Epithelial cell of proximal tubule (primary cell): ENCODE measurements at regions not wholly inside any gene's neighbourhood (a gene's known extent, or its start where the extent isn't known, plus 50 kb on each side); places are given as distances from the start of the nearest gene placed in this dataset.

Experiments
- DNase-seq: peaks from one replicate; pipeline ENCODE4 v3.0.0-alpha.2; 2011; ENCODE audit warnings: low read depth
- H3K4me3 ChIP-seq: 2 replicates; pipeline ENCODE4 v1.5.1; 2011; ENCODE audit warnings: low read depth, mild to moderate bottlenecking, low read length
- TF ChIP-seq, protein P1 (sequence below): conservative IDR thresholded peaks from 2 replicates; pipeline ENCODE4 v1.5.1; 2012; ENCODE audit warnings: low read depth, mild to moderate bottlenecking, low read length

DNA sequence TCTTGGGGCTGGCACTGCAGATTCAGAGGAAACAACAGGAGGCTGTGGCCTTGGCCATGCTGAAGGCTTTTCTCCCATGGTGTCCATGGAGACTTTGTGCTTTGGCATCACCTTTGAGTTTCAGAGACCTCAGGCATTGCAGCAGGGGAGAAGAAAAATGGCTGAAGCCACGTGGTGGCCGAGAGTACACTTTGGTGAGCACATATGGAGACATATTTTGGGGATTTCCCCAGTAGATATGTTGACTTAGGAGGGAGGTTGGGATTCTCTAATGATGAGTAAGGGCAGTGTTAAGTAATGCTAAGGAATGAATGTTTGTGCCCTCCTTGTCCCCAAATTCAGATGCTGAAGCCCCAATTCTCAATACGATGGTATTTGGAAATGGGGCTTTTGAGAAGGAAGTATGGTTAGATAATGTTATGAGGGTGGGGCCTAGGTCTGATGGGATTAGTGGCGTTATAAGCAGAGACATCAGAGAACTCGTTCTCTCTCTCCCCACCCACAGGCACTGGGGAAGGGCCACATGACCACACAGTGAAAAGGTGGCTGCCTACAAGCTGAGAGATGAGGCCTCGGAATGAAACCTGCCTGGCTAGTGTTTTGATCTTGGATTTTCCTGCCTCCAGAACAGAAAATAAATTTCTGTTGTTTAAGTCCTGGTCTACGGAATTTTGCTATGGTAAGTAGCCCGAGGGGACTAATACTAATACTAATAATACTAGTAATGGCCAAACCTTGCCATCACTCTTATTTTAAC is 98.6 kb downstream of the TBX19 start:
- TF ChIP-seq, protein P1, sequence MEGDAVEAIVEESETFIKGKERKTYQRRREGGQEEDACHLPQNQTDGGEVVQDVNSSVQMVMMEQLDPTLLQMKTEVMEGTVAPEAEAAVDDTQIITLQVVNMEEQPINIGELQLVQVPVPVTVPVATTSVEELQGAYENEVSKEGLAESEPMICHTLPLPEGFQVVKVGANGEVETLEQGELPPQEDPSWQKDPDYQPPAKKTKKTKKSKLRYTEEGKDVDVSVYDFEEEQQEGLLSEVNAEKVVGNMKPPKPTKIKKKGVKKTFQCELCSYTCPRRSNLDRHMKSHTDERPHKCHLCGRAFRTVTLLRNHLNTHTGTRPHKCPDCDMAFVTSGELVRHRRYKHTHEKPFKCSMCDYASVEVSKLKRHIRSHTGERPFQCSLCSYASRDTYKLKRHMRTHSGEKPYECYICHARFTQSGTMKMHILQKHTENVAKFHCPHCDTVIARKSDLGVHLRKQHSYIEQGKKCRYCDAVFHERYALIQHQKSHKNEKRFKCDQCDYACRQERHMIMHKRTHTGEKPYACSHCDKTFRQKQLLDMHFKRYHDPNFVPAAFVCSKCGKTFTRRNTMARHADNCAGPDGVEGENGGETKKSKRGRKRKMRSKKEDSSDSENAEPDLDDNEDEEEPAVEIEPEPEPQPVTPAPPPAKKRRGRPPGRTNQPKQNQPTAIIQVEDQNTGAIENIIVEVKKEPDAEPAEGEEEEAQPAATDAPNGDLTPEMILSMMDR: no peak
- no peak for DNase-seq
- H3K4me3 ChIP-seq: no peak overlapping the region

- no peak overlapping the region for H3K4me3 ChIP-seq
- TF ChIP-seq, protein P1: no peak
- no peak for DNase-seq
Observed at GRCh38 chr1:168375566-168376300, 95.1 kb downstream of the TBX19 start.

DNA sequence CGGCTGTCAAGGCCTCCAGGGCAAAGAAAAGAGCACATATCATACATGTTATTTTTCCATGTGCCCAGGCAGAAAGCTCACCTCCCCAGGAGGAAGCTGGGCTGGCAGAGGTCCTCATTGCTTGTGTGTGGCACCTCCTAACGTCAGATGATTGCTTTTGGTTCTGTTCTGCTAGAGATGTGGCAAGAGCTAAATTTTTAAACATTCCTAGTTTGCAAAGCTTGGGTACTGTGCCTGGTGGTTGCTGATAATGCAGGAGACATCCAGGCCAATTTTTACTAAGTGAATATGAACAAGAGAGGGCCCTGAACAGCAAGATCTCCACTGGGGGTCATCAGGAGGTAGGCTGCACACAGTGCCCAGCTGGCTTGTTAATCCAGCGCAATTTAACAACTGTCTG is 93.9 kb downstream of the TBX19 start:
- H3K4me3 ChIP-seq: no peak overlapping the region
- DNase-seq: no peak
- TF ChIP-seq, protein P1: no peak

- no peak for DNase-seq
- no peak overlapping the region for H3K4me3 ChIP-seq
- TF ChIP-seq, protein P1: no peak
Observed at GRCh38 chr1:168373869-168374268, 93.2 kb downstream of the TBX19 start.

DNA sequence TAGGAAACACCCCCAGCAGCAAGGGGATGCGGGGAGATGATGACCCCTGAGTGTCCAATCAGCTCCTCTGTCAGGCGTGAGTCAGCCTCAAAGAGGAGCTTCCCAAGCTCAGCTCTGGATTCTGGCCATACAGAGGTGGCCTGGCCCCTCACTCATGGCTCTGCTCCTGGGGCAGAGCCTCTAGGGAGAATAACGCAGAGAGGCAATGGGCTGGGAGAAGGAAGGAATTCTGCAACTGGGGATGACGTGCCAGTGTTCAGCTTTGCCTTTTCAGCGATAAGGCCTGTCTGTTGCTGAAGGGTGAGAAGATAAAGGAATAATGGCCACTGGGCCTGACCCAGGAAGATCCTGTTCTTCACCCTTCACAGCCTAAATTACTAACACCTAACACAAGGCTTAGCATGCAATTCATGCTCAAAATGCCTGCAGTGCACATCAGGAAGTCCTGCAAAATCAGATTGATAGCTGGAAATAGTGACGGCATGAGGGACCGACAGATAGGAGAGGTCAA is 92.2 kb downstream of the TBX19 start:
- no peak for DNase-seq
- no peak overlapping the region for H3K4me3 ChIP-seq
- TF ChIP-seq, protein P1: no peak

DNA sequence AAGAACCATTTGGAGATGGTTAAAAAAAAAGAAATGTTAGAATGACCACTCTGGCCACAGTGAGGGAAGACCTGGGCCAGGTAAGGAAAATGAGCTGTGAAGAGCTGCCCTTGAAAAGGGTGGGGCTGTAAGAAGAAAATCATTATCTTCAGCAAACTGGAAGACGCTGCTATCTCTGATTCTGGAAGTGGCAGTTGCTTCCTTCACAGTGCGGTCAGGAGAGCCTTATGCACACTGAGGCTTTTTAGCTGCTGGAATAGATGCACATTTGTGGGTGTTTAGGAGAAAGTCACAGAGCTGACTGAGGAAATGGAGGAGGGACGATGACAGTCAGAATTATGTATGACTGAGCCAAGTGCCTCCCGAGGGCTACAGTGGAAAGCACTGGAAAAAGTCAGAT is 91.6 kb downstream of the TBX19 start:
- no peak overlapping the region for H3K4me3 ChIP-seq
- no peak for DNase-seq
- TF ChIP-seq, protein P1: no peak
